Fibroblast of the conjunctiva (primary cell): ENCODE measurements at regions not wholly inside any gene's neighbourhood (a gene's known extent, or its start where the extent isn't known, plus 50 kb on each side); places are given as distances from the start of the nearest gene placed in this dataset.
A peak's percentile ranks its signal among the peaks of the same experiment; 100 is the strongest.
"Not testable (repeated sequence)": the region's sequence is repeated elsewhere in the genome, so short reads cannot be mapped to it uniquely, and the experiment has no call there.

ENCODE experiments used
- DNase-seq: peaks from one replicate; pipeline ENCODE4 v3.0.0-alpha.2; 2010; ENCODE audit warnings: low read depth

GRCh38 chr3:77707281-77707680 is 667.4 kb downstream of the ROBO2 start:
- DNase-seq, result no peak

- DNase-seq, result no peak
Measured at GRCh38 chr3:77709155-77709554, 669.3 kb downstream of the ROBO2 start.

- no peak for DNase-seq
Measured at GRCh38 chr3:77718311-77718710, 678.4 kb downstream of the ROBO2 start.

GRCh38 chr3:77720460-77720971 is 680.6 kb downstream of the ROBO2 start:
- DNase-seq, result no peak

- DNase-seq, result no peak
Measured at GRCh38 chr3:77726517-77726916, 686.6 kb downstream of the ROBO2 start.

GRCh38 chr3:77746048-77746447 is 706.1 kb downstream of the ROBO2 start:
- DNase-seq, result no peak

GRCh38 chr3:77746892-77747291 is 707.0 kb downstream of the ROBO2 start:
- DNase-seq, result no peak

- not testable (repeated sequence) for DNase-seq
Measured at GRCh38 chr3:77756397-77756975, 716.6 kb downstream of the ROBO2 start.

GRCh38 chr3:77772459-77772858 is 732.6 kb downstream of the ROBO2 start:
- no peak for DNase-seq

- no peak for DNase-seq
Measured at GRCh38 chr3:77773084-77773483, 733.2 kb downstream of the ROBO2 start.

GRCh38 chr3:77780278-77780996 is 740.5 kb downstream of the ROBO2 start:
- no peak for DNase-seq

GRCh38 chr3:77786216-77786615 is 746.3 kb downstream of the ROBO2 start:
- no peak for DNase-seq

- DNase-seq, result no peak
Measured at GRCh38 chr3:77795013-77795412, 755.1 kb downstream of the ROBO2 start.

GRCh38 chr3:77799278-77799677 is 759.4 kb downstream of the ROBO2 start:
- no peak for DNase-seq

- DNase-seq, result no peak
Measured at GRCh38 chr3:77800893-77801292, 761.0 kb downstream of the ROBO2 start.

GRCh38 chr3:77807312-77807711 is 767.4 kb downstream of the ROBO2 start:
- no peak for DNase-seq

- DNase-seq, result no peak
Measured at GRCh38 chr3:77814845-77815244, 774.9 kb downstream of the ROBO2 start.

GRCh38 chr3:77815467-77815866 is 775.6 kb downstream of the ROBO2 start:
- no peak for DNase-seq

GRCh38 chr3:77816366-77816765 is 776.5 kb downstream of the ROBO2 start:
- DNase-seq, result no peak

GRCh38 chr3:77825001-77825827 is 785.3 kb downstream of the ROBO2 start:
- peak; percentile 27 for DNase-seq

GRCh38 chr3:77835921-77836320 is 796.0 kb downstream of the ROBO2 start:
- no peak for DNase-seq

- DNase-seq, result no peak
Measured at GRCh38 chr3:77837456-77838025, 797.6 kb downstream of the ROBO2 start.

GRCh38 chr3:77859156-77859555 is 819.3 kb downstream of the ROBO2 start:
- DNase-seq, result no peak
